ENCODE measurements at regions not wholly inside any gene's neighbourhood (a gene's known extent, or its start where the extent isn't known, plus 50 kb on each side); places are given as distances from the start of the nearest gene placed in this dataset.
"Not testable (repeated sequence)": the region's sequence is repeated elsewhere in the genome, so short reads cannot be mapped to it uniquely, and the experiment has no call there.

GRCh38 chr5:134471858-134472449, 53.5 kb upstream of the JADE2 start:
- intact Hi-C loops (cut with DNase I); ATAC-seq; DNase-seq (ENCODE audit: low spot score): not testable (repeated sequence)

- intact Hi-C loops (cut with DNase I), result no loop called here
- peak; percentile 4 for DNase-seq (ENCODE audit: low spot score)
- ATAC-seq, result no peak
These were observed 56.5 kb upstream of the JADE2 start for GRCh38 chr5:134468921-134469400.

- peak; percentile 51 for DNase-seq (ENCODE audit: low spot score)
- intact Hi-C loops (cut with DNase I), result no loop called here
- no peak for ATAC-seq
These were observed 55.5 kb upstream of the CDKN2AIPNL start for GRCh38 chr5:134467231-134467630.

- DNase-seq (ENCODE audit: low spot score) (peak; percentile 88), ATAC-seq (peak; percentile 95)
- intact Hi-C loops (cut with DNase I), result no loop called here
These were observed 54.8 kb upstream of the CDKN2AIPNL start for GRCh38 chr5:134466241-134467069.

- ATAC-seq, result peak; percentile 94
- peak; percentile 89 for DNase-seq (ENCODE audit: low spot score)
- intact Hi-C loops (cut with DNase I), result no loop called here
These were observed 54.1 kb upstream of the CDKN2AIPNL start for GRCh38 chr5:134465816-134466240.

- ATAC-seq, result no peak
- intact Hi-C loops (cut with DNase I), result no loop called here
These were observed 53.5 kb upstream of the CDKN2AIPNL start for GRCh38 chr5:134464988-134465815.

GRCh38 chr5:134463991-134464760, 52.5 kb upstream of the CDKN2AIPNL start:
- intact Hi-C loops (cut with DNase I), result no loop called here
- DNase-seq (ENCODE audit: low spot score) (peak; percentile 18), ATAC-seq (no peak)

More at GRCh38 chr5:134464988-134465815, 53.5 kb upstream of the CDKN2AIPNL start:
- peak; percentile 56 for DNase-seq (ENCODE audit: low spot score)

GRCh38 chr5:134463176-134463720, 51.6 kb upstream of the CDKN2AIPNL start:
- intact Hi-C loops (cut with DNase I), result no loop called here
- DNase-seq (ENCODE audit: low spot score), result peak; percentile 42
- no peak for ATAC-seq

GRCh38 chr5:134462761-134463160, 51.1 kb upstream of the CDKN2AIPNL start:
- DNase-seq (ENCODE audit: low spot score) (peak; percentile 42), ATAC-seq (no peak)
- intact Hi-C loops (cut with DNase I), result no loop called here

- intact Hi-C loops (cut with DNase I), result no loop called here
- ATAC-seq (no peak), DNase-seq (ENCODE audit: low spot score) (peak; percentile 32)
These were observed 50.4 kb upstream of the CDKN2AIPNL start for GRCh38 chr5:134462047-134462575.
